A549 (cell line): ENCODE measurements at regions not wholly inside any gene's neighbourhood (a gene's known extent, or its start where the extent isn't known, plus 50 kb on each side); places are given as distances from the start of the nearest gene placed in this dataset.

ENCODE experiments used
- ATAC-seq, 2 experiments: fragments of 200-7000 bp in 1 of 2; fragments of >200 bp in 1 of 2; cut with Nextera tagmentation in 1 of 2; cut with Tn5 transposase in 1 of 2; 3 replicates each; pipeline versions ENCODE4 v1.8.0 to v1.9.1; 2018 to 2020; ENCODE audit warnings: mild to moderate bottlenecking in 1 of 2, moderate library complexity in 1 of 2
- CTCF ChIA-PET: fragments of 300-600 bp; sonication (Branson Sonifier 250); formaldehyde crosslinking; extraction: SDS; loops from one replicate; lab custom pipeline; 2021; ENCODE audit warnings: antibody characterized with exemption, inconsistent platforms; lab: Yijun Ruan, JAX
- POLR2A ChIA-PET: fragments of 350-600 bp; formaldehyde crosslinking; extraction: SDS; loops from one replicate; lab custom pipeline; 2021; ENCODE audit warnings: antibody characterized with exemption, inconsistent platforms; lab: Yijun Ruan, JAX
- DNase-seq, 2 experiments: peaks; one replicate each; pipeline versions ENCODE4 v3.0.0 to v3.0.0-alpha.2; 2011 to 2016; ENCODE audit warnings: low read depth in 1 of 2, low spot score in 1 of 2
- FAIRE-seq: peaks from 2 replicates; lab custom pipeline; 2011; peaks lifted over from hg19 to GRCh38; lab: Jason Lieb, UNC
- H3K27ac ChIP-seq, 2 experiments: fragments of >200 bp; sonication (Bioruptor Twin); formaldehyde crosslinking; 3 replicates each; pipeline ENCODE4 v1.5.1; 2016 to 2017
- H3K4me1 ChIP-seq: fragments of >200 bp; sonication (Bioruptor Twin); formaldehyde crosslinking; 3 replicates; pipeline ENCODE4 v1.6.1; 2016
- H3K4me2 ChIP-seq: fragments of >200 bp; sonication (Bioruptor Twin); formaldehyde crosslinking; 3 replicates; pipeline ENCODE4 v1.6.1; 2016
- H3K4me3 ChIP-seq: fragments of >200 bp; sonication (Bioruptor Twin); formaldehyde crosslinking; 3 replicates; pipeline ENCODE4 v1.5.1; 2016
- H3K9me3 ChIP-seq: fragments of >200 bp; sonication (Bioruptor Twin); formaldehyde crosslinking; 3 replicates; pipeline ENCODE4 v1.6.1; 2016
- CBX2 ChIP-seq: fragments of 200-600 bp; sonication (generic); IDR thresholded peaks from 2 replicates; pipeline ENCODE4 v1.6.1; 2016; ENCODE audit warnings: low read depth, mild to moderate bottlenecking, borderline replicate concordance
- CBX8 ChIP-seq: fragments of 200-600 bp; sonication (generic); IDR thresholded peaks from 2 replicates; pipeline ENCODE4 v1.6.1; 2016
- CTCF ChIP-seq: fragments of >200 bp; sonication (Bioruptor Twin); formaldehyde crosslinking; IDR thresholded peaks from 3 replicates; pipeline ENCODE4 v1.5.1; 2016
- E2F6 ChIP-seq: IDR thresholded peaks from 2 replicates; pipeline ENCODE4 v1.6.1; 2012; ENCODE audit warnings: low read depth, borderline replicate concordance
- ESRRA ChIP-seq: fragments of 150-350 bp; IDR thresholded peaks from 2 replicates; pipeline ENCODE4 v1.6.1; 2014; ENCODE audit warnings: mild to moderate bottlenecking, low read length, borderline replicate concordance
- FOSB ChIP-seq: fragments of 250-450 bp; sonication (Bioruptor Pico); IDR thresholded peaks from 2 replicates; pipeline ENCODE4 v1.5.0; 2020; ENCODE audit warnings: mild to moderate bottlenecking, moderate library complexity
- FOSL2 ChIP-seq, 2 experiments: fragments of 450-650 bp in 1 of 2; fragments of >200 bp in 1 of 2; sonication (Bioruptor Twin) in 1 of 2; formaldehyde crosslinking; IDR thresholded peaks; 2 replicates each; pipeline versions ENCODE4 v1.5.0 to v1.6.1; 2016 to 2020; ENCODE audit warnings: mild to moderate bottlenecking in 1 of 2, moderate library complexity in 1 of 2
- HEYL ChIP-seq: fragments of 250-450 bp; sonication (Bioruptor Pico); IDR thresholded peaks from 2 replicates; pipeline ENCODE4 v1.8.0; 2021; ENCODE audit warnings: mild to moderate bottlenecking, moderate library complexity
- HMGXB4 ChIP-seq: fragments of 250-450 bp; sonication (Bioruptor Pico); IDR thresholded peaks from 2 replicates; pipeline ENCODE4 v1.5.0; 2021; ENCODE audit warnings: mild to moderate bottlenecking, moderate library complexity, borderline replicate concordance
- HOXA7 ChIP-seq: fragments of 250-450 bp; sonication (Bioruptor Pico); IDR thresholded peaks from 2 replicates; pipeline ENCODE4 v1.5.0; 2020; ENCODE audit warnings: mild to moderate bottlenecking, moderate library complexity
- JUN ChIP-seq, 2 experiments: fragments of >200 bp; sonication (Bioruptor Twin); formaldehyde crosslinking; IDR thresholded peaks; 2 replicates in 1 of 2; 3 replicates in 1 of 2; pipeline ENCODE4 v1.6.1; 2016 to 2017
- KDM5A ChIP-seq: fragments of 200-600 bp; sonication (generic); IDR thresholded peaks from 2 replicates; pipeline ENCODE4 v1.6.1; 2016; ENCODE audit warnings: antibody characterized with exemption, mild to moderate bottlenecking
- MAFK ChIP-seq: fragments of 450-650 bp; IDR thresholded peaks from 2 replicates; pipeline ENCODE4 v1.6.1; 2014; ENCODE audit not compliant: partially characterized antibody
- MAZ ChIP-seq: fragments of 150-350 bp; IDR thresholded peaks from 2 replicates; pipeline ENCODE4 v1.6.1; 2014; ENCODE audit warnings: antibody characterized with exemption, low read depth, low read length, borderline replicate concordance
- NFE2L2 ChIP-seq: fragments of 150-350 bp; conservative IDR thresholded peaks from 2 replicates; pipeline ENCODE4 v1.6.1; 2014; ENCODE audit warnings: low read length
- NPAS2 ChIP-seq: fragments of 250-450 bp; sonication (Bioruptor Pico); IDR thresholded peaks from 2 replicates; pipeline ENCODE4 v1.8.0; 2022; ENCODE audit warnings: mild to moderate bottlenecking, moderate library complexity, borderline replicate concordance
- PBX3 ChIP-seq: IDR thresholded peaks from 2 replicates; pipeline ENCODE4 v1.6.1; 2012
- PHF8 ChIP-seq: fragments of 200-600 bp; sonication (generic); IDR thresholded peaks from 2 replicates; pipeline ENCODE4 v1.6.1; 2016; ENCODE audit warnings: low read depth, mild to moderate bottlenecking, antibody characterized with exemption, moderate library complexity, borderline replicate concordance
- POLR2AphosphoS2 ChIP-seq: conservative IDR thresholded peaks from 2 replicates; pipeline ENCODE4 v1.6.1; 2012; ENCODE audit warnings: low read length, improper control_type of control experiment, inconsistent platforms
- REST ChIP-seq: fragments of 200-600 bp; sonication (generic); IDR thresholded peaks from 2 replicates; pipeline ENCODE4 v1.6.1; 2016; ENCODE audit warnings: antibody characterized with exemption, mild to moderate bottlenecking, moderate library complexity
- SREBF2 ChIP-seq: fragments of 450-650 bp; IDR thresholded peaks from 2 replicates; pipeline ENCODE4 v1.6.1; 2014; ENCODE audit warnings: mild to moderate bottlenecking, moderate library complexity
- TFCP2L1 ChIP-seq: fragments of 250-450 bp; sonication (Bioruptor Pico); IDR thresholded peaks from 2 replicates; pipeline ENCODE4 v1.5.0; 2021; ENCODE audit warnings: mild to moderate bottlenecking
- WGBS: methylation state at CpG from one replicate; pipeline ENCODE4 v1.1.6; 2017; ENCODE audit errors: missing lambda C conversion rate; 5-methylcytosine and 5-hydroxymethylcytosine counted together

GRCh38 chr2:40037303-40037702 is 258.2 kb upstream of the THUMPD2 start:
- Histone ChIP-seq H3K4me2 (no peak overlapping the region), H3K4me1 (no peaks in the 10 kb centered on the region), H3K4me3 (no peak overlapping the region), H3K27ac (no peak overlapping the region), H3K9me3 (no peaks in the 10 kb centered on the region)
- FAIRE-seq (no peak), ATAC-seq (no peak), DNase-seq (no peak)
- TF ChIP-seq SREBF2 = no peak
- TF ChIP-seq NFE2L2 = no peak
- no peak for TF ChIP-seq CBX2
- no peak for TF ChIP-seq HOXA7 (CRISPR knock-in tag)
- no peak for TF ChIP-seq POLR2AphosphoS2
- no peak for TF ChIP-seq TFCP2L1 (CRISPR knock-in tag)
- TF ChIP-seq MAZ = no peak
- TF ChIP-seq NPAS2 = no peak
- no peak for TF ChIP-seq HMGXB4 (CRISPR knock-in tag)
- ChIA-PET CTCF (no interaction called here), POLR2A (no interaction called here)
- 15% methylated on average over 7 of the region's 7 CpGs for WGBS

- Histone ChIP-seq H3K9me3 (no peaks in the 10 kb centered on the region), H3K4me1 (no peaks in the 10 kb centered on the region)
- WGBS = 8% methylated on average over 2 of the region's 2 CpGs
- POLR2A ChIA-PET = no interaction called here
- TF ChIP-seq ESRRA (no peak), CBX2 (no peak), CBX8 (no peak), PBX3 (no peak), FOSL2 (IDR thresholded peaks at IDR 0.05) (no peak), FOSL2 (CRISPR knock-in tag; IDR thresholded peaks at IDR 0.05) (no peak), NPAS2 (no peak), E2F6 (no peak), JUN (IDR thresholded peaks at IDR 0.05) (no peak), HEYL (no peak), CTCF (no peak), KDM5A (no peak), REST (no peak), MAFK (no peak), FOSB (CRISPR knock-in tag) (no peak), PHF8 (no peak)
- TF ChIP-seq, all 56 proteins: peak for 0
- CTCF ChIA-PET = no interaction called here
- H3K4me3 ChIP-seq = no peak overlapping the region
- no peak overlapping the region for H3K27ac ChIP-seq
- DNase-seq = no peak
- FAIRE-seq = no peak
- no peak for ATAC-seq
- no peak overlapping the region for H3K4me2 ChIP-seq
These were observed 257.2 kb upstream of the THUMPD2 start for GRCh38 chr2:40036241-40036640.
